HG03095 (cell line): ENCODE measurements at regions not wholly inside any gene's neighbourhood (a gene's known extent, or its start where the extent isn't known, plus 50 kb on each side); places are given as distances from the start of the nearest gene placed in this dataset.
"Not testable (repeated sequence)": the region's sequence is repeated elsewhere in the genome, so short reads cannot be mapped to it uniquely, and the experiment has no call there.

Experiments
- ATAC-seq: cut with Tn5 transposase; IDR thresholded peaks from one replicate; pipeline ENCODE4 v1.9.1; 2021; ENCODE audit warnings: moderate library complexity; ENCODE audit not compliant: unreplicated experiment

DNA sequence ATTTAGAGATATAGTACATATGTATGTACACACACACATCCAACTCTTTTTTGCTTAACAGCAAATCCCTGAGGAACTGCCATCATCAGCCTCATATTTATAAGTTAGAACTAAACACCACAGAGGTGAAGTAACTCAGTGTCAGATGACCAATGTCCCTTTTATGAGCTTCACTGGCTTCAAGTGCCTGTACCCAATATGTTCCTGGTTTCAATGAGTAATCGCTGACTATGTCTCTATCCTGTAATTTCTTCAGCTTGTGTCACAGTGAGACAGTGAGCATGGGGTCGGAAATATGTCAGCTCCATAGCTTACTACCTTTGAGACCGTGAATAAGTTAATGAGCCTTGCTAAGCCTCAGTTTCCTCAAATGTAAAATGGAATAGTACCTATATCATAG, 136.2 kb upstream of the RASGEF1B start:
- no peak for ATAC-seq

DNA sequence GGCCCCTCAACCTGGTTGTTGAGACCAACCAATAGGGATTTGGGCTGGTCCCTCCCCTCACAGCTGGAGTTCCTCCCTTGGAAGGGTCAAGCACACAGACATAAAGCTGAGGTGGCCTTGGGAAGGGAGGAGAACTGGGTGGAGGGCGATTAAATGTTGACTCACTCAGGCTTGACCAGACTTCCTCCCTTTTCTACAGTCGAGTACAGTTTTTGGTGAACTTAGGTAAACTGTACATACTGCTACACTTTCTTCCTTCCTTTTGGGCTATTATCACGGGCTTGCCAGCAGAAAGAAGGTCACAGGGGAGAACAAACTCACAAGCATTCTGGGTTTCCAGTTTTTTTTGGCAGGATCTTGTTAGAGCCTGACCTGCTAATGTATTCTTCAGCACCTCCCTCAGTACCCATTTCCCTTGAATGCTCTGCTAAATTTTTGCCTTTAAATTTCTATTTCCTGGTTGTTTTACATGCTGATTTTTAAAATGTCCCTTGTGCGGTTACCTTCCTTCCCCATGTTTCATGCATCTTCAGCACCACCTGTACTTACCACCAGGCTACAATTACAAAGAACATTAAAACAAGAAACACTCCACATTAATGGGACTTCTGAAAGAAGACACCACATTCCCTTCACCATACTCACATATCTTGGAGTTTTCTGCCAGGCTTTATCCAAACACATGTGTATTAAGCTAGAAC, 135.2 kb upstream of the RASGEF1B start:
- no peak for ATAC-seq

DNA sequence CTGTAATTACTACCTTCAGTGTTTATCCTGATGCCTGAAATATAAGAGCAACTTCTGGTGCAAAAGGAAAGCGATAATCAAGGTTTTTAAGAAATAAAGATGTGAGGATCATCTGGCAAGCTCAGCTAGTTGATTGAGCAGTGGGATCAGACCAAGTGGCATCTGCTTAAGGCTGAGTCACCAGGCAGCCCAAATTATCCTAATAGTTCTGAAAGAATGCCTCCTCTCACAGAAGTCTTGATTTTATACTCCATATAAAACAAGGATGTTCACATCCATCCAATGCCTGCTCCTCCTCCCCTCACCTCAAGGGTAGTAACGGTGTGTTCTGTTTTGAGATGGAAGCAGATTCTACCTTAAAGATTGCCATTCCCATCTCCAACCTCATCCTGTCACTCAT, 134.5 kb upstream of the RASGEF1B start:
- ATAC-seq, result no peak

DNA sequence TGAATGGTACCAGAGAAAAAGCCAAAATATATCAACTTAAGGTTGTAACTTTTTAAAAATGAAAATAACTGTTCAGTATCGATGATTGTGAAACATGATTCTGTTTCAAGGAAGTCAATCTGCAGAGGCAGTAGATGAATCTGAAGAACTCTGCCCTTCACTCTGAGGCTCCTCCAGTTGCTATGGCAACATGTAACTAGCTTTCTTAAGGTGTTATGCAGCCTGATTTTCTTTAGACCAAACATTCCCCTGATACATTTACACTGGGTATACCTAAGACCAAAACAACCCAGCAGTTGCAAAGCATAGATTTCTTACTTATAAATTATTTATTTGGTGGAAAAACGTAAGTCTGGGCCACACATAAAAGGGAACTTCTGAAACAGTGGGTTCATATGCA, 133.6 kb upstream of the RASGEF1B start:
- ATAC-seq, result no peak

DNA sequence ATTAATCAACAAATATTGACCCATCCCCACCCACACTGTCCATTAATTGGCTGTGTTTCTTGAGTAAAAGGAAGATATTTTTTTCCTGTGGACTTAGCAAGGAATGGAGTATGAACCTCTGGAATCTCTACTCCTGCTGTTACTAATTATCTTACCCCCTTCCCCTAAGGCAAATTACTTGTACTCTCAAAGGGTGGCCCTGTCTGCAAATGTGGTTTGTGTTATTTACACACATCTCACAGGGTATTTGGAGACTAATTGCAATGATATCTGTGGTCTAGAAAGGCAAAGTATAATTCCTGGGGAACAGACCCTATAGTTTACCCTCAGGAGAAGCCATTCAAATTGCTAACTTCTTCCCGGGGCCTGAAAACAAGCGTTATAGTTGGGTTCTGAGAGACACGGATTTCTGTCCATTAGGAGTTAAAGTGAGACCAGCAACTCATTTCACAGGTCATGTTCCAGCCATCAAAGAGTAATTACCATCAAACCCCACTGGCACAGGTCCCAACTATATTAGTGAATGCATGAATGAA, 133.0 kb upstream of the RASGEF1B start:
- no peak for ATAC-seq

DNA sequence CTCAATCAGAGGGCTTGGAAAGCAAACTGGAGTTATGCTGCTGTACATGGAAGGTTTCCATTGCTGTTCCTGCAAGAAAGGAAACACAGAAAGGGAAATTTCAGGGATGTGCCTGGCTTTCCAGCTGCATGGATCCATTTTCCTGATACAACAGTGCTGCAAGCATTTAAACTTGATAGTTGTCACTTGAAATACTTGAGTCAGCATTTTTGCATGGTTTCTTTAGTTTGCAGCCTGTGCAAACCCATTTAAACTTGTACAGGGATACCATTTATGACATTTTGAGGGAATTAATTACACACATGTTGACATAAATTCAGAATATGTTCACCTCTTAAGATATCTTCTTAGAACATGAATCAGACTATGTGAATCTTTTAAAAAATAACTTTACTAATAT, 131.1 kb upstream of the RASGEF1B start:
- no peak for ATAC-seq

DNA sequence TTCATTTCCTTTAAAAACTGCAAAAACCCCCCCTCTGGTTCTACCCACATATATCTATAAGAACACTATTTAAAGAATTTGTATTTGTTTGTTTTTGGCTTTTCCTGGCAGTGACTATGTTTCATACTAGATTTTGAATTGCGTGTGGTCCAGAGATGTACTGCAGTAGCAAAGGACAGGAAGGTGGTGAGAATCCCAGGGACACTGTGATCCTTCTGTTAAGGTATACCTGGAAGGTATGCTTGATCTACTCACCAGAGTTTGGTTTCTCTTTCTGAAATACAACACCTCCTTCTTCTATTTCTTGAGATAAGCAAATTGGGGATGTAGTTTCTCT, 129.6 kb upstream of the RASGEF1B start:
- no peak for ATAC-seq

DNA sequence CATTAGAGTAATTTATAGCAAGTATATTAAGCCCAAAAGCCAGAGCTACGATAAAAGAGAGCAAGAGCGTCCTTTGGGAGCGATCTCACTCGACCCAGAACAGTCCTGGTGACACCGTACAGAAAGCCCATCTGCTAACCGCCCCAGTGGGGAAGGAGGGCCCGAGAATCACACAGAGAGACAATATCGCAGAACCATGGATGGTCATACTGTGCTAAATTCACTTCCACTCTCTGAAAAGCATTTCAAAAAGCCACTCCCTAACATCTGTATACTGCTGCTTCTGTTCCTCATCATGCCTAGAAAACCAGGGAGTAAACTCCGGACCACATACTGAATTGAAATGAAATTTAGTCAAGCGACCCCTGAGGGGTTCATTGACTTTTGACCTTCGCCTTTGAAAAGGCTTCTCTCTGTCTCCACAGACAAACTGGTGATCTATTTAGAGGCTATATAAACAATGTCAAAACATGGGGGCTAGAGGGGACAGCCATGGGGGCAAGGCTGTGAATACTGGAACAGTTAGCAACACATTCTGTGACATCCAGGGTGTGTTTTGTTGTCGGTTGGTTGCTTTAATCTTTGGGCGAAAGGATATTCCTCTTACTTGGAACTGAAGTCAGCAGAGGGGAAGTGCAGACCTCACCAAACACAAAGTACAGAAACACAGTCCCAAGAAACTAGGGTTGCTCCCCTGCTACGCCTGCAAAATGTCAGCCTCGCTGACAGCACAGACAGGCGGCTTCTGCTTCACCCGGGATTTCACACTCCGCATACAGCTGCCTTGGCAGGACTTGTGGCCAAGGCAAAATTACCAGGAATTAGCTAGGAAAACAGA, 129.0 kb upstream of the RASGEF1B start:
- ATAC-seq, result no peak

DNA sequence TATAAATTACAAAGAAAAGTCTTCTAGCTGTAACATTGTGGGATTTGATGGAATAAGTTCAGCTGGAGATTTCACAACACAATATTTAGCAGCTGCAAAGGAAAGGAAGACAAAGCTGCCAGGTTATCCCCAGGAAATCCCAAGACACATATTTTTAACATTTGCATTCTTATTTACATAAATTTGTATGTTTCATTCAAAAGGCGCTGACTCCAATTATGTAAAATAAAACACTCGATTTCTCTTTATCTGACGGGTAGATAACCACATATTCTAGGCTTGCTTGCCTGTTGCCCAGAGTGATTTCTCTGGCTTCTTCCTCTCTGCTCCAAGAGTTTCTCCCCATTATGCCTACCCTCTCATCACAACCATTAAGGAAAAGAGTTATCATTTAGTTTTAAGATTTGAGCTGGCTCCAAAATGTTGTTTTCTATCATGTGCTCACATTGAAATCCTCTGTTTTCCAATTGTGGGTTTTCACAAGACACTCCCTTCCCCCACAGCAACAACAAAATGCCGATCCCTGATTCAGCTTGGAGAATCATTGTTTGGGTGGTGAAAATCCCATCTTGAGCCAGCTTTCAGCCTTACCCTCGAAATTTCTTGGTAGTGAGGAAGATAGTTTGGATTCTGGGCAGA, 128.2 kb upstream of the RASGEF1B start:
- no peak for ATAC-seq

DNA sequence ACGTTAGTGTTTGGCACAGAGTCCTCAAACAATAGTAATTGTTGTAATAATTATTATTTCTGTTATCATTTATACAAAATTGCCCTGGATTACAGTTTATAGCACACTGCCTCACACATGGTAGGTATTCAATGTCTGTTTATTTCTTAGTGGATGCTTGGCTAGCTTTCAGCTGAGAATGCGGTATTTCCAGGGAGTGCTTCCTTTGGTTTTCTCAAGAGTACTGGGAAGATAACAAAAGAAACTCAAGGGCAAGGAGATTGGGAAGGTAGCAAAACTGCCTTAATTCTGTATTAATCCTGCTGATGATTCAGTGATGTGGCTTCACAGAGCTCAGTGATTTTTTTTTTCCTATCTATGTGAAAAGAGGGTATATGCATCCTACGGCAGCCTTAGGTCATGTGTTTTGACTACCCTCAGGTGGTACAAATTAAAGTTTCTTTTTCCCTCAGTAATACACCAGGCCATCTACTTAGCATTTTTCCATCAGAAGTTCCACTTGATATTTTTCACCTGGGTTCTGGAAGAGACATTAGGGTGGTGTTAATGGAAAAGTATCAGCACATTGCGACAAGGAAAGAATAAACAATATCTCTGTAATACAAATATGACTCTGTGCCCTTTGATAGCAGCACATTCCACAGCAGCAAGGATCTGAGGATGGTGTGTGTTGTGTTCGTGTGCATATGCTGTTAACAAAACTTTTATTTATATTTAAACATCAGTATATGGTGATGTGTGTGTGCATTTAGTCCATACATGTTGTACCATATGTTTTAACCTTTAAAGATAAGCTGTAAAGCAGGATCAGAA, 124.3 kb upstream of the RASGEF1B start:
- no peak for ATAC-seq

DNA sequence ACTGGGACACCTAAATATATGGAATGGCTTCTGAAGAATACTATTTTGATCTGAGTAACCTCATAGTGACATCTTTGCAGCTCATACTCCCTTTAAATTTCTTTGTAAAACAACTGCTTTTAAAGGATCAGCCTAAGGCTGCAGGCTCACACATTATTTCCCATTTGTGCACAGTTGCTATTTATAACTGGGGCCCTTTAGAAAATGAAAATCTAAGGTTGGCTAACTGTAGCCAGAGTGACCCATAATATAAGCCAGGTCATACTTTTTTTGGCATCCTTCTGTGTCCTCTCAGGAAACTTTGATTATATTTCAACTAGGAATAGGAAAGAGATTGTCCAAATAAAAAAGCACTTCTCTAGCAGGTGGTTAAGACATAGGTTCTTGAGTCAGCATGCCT, 123.6 kb upstream of the RASGEF1B start:
- no peak for ATAC-seq

DNA sequence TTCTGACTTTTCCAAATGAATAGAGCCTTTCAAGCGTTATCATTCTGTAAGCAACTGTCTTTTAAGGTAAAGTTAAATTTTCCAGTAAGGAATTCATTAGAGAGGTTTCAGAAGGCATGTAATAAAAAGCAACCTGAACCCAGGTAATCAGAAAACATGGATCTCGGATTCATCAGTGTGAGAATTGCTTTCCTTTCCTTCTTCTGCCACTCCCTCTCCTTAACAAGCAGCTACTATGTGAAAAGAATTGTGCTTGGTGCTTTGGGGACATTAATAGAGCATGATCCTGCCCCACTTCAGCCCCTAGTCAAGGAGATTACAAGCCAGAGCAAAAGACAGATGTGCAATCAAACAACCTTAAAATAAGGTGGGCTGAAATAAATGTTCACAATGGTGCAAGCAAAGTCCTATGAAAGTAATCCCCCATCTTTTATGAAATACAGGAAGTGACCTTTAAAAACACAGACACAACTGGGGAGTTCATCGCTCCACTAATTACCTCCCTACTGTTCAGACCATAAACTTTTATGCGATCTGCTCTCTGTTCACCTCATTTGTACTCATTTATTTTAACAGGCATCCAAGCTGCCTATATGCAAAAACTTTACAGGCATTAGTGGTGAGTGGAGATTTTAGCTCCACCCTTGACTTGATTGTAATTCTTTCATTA, 122.9 kb upstream of the RASGEF1B start:
- no peak for ATAC-seq

DNA sequence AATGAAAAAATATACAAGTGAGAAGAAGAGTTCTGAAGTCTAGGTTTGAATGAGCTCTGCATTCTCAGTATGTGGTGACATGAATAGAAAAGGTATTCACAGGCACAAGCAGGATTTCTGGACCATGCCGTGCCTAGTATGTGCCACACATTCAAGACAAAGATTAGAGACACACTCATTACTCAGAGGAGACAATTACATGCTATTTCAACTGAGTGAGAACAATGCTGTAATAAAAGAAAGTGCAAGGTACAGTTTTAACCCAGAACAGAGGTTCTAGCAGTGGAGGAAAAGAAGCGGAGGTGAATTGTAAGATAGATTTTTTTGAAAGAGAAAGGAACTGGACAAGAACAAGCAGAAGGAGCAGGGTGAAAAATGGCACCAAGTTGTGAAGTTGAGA, 121.0 kb upstream of the RASGEF1B start:
- no peak for ATAC-seq

DNA sequence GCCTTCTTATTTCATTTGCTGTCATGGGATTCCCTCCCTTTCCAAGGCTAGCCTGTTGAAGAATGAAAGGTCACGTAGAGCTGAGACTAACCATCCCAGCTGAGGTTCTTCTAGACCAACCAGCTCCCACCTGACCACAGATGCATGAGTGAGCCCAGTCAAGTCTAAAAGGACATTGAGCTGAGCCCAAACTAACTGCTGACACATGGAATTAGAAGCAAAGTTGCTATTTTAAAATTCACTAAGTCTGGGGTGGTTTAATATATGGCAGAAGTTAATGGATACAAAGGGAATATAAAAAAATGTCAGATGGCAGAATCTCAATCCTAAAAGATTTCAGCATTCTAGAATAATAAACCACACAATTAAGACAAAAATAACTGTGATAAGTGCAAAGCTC, 118.9 kb upstream of the RASGEF1B start:
- ATAC-seq, result no peak

DNA sequence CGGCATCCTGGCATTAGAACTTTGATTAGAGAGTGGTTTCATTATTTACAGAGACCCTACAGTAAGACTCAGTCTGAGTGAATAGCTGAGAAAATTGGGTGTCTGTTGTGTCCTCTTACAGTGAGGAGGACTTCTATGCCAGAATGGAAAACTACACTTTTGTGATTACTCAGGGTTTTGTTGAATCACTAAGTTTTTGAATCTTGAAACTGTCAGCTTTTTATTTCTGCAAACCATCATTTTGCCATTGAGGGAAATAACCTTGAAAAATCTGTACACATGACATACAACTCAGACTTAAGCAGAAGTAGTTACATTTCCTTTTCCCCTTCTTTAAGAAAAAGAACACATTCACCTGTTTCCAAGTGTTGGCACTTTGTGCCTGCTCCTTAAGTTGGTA, 117.6 kb upstream of the RASGEF1B start:
- no peak for ATAC-seq

DNA sequence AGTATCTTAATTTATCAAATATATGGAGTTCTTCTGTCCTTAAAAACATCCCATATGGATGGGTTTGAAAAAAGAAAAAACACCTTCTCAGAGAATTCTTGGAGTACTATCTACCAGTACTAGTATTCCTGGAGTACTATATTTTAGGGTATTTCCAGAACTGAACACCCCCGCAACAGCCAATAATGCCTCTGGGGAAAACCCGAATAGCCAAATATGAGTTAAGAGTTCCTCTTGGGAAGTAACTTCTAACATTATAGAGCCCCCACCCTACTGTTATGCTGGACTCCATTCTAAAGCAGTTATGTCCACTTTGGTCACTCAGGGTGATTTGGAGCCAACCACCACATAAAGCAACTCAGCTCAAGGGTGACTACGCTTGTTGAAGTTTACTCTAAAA, 115.0 kb upstream of the RASGEF1B start:
- no peak for ATAC-seq

DNA sequence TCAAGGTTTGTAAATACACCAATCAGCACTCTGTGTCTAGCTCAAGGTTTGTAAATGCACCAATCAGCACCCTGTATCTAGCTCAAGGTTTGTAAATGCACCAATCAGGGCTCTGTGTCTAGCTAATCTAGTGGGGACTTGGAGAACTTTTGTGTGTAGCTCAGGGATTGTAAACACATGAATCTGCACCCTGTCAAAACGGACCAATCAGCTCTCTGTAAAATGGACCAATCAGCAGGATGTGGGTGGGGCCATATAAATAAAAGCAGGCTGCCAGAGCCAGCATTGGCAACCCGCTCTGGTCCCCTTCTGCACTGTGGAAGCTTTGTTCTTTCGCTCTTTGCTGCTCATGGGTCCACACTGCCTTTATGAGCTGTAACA, 109.3 kb upstream of the RASGEF1B start:
- ATAC-seq, result not testable (repeated sequence)

DNA sequence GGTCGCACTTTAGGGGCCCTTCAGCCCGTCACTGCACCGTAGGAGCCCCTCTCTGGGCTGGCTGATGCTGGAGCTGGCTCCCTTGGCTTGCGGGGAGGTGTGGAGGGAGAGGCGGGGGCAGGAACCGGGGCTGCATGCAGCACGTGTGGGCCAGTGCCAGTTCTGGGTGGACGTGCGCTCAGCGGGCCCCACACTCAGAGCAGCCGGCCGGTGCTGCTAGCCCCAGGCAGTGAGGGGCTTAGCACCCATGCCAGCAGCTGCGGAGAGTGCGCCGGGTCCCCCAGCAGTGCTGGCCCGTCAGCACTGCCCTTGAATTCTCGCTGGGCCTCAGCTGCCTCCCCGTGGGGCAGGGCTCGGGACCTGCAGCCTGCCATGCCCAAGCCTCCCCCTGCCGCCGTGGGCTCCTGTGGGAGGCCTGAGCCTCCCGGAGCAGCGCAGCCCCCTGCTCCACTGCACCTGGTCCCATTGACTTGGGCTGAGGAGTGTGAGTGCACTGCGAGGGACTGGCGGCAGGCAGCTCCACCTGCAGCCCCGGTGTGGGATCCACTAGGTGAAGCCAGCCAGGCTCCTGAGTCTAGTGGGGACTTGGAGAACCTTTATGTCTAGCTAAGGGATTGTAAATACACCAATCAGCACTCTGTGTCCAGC, 108.8 kb upstream of the RASGEF1B start:
- ATAC-seq, result no peak

DNA sequence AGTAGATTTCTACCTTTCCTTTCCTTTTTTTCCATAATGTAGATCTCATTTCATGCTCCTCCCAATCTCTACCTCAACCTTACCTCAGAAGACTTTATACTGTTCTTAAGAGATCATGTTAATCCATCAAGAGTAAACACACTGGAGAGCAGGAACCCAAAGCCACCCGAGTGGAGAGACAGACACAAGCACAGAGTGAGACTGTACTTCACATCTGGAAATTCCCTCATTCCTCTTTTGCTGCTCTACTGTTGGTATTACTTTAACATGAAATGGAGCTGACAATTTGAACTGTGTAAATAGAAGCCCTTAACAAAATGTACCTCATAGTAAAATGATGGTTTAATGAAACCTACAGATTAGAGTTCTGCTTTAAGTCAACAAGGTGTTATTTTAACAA, 105.7 kb upstream of the RASGEF1B start:
- ATAC-seq, result no peak

DNA sequence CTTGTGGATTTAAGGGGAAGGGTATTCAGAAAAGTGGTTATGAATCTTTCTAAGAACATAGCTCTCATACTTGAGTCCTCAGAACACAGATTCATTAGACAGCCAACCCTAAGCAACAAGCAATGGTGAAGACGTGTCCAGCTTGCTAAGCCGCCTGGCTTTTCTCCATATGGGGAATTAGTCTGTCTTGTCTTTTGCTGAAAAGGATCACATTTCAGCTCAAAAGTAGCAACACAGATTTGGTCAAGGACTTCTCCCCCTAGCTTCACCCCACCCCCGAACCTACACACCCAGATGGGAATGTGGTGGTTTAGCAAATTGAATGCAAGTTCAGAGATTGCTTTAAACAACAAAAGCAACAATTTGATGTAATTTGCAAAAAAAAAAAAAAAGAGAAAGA, 103.3 kb upstream of the RASGEF1B start:
- ATAC-seq, result no peak
